22Rv1 (cell line): ENCODE measurements at regions not wholly inside any gene's neighbourhood (a gene's known extent, or its start where the extent isn't known, plus 50 kb on each side); places are given as distances from the start of the nearest gene placed in this dataset.

Experiments used
- ZFX ChIP-seq: fragments of 450-650 bp; IDR thresholded peaks from 2 replicates; pipeline ENCODE4 v1.6.1; 2017; ENCODE audit warnings: antibody characterized with exemption, borderline replicate concordance
- TF ChIP-seq, protein P1 (sequence below): fragments of 450-650 bp; IDR thresholded peaks from 2 replicates; pipeline ENCODE4 v1.5.1; 2017; ENCODE audit warnings: mild to moderate bottlenecking

DNA sequence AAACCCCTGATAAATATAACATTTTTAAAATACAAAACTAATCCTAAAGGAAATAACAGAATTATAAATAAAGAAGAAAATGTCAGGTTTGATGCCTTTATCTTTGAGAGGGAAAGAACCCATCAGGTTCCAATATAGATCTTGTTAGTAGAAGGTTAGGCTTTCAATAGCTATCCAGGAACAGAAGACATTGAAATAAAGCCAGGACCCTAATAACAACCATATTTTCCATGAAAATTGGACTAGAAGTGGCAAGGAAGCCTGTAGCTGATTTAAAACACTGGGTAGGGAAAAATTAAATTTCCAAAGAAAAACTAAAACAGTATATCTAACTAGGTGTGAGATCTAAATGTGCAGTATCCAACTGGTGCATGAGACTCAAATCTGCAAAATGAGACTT lies 185.2 kb upstream of the STXBP5 start:
- TF ChIP-seq, protein P1, sequence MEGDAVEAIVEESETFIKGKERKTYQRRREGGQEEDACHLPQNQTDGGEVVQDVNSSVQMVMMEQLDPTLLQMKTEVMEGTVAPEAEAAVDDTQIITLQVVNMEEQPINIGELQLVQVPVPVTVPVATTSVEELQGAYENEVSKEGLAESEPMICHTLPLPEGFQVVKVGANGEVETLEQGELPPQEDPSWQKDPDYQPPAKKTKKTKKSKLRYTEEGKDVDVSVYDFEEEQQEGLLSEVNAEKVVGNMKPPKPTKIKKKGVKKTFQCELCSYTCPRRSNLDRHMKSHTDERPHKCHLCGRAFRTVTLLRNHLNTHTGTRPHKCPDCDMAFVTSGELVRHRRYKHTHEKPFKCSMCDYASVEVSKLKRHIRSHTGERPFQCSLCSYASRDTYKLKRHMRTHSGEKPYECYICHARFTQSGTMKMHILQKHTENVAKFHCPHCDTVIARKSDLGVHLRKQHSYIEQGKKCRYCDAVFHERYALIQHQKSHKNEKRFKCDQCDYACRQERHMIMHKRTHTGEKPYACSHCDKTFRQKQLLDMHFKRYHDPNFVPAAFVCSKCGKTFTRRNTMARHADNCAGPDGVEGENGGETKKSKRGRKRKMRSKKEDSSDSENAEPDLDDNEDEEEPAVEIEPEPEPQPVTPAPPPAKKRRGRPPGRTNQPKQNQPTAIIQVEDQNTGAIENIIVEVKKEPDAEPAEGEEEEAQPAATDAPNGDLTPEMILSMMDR: no peak
- no peak for TF ChIP-seq ZFX
